ENCODE measurements at regions not wholly inside any gene's neighbourhood (a gene's known extent, or its start where the extent isn't known, plus 50 kb on each side); places are given as distances from the start of the nearest gene placed in this dataset.

DNA sequence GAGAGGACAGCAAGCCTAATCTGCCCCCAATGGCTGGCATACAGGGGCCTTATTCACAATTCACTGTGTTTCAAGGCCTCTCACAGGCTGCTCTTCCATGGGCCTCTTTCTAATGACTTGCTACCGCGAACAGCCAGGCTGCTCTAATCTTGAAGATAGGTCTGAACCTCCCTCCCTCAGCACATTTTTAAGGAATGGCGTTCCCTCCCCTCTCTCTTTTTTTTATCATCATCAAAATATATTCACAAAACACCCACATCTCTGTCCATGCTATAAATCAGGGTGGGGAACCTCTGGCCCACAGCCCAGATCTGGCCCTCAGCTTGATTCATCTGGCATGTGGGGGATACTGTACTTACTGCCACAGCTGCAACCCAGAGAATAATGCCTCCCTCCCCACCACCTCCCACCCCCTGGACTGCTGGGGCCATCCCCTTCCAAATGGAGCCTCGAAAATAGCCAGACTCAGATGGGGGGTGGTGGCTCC is 62.5 kb downstream of the PABIR2 start:
- Histone ChIP-seq H3K4me3 (no peak overlapping the region), H3K36me3 (no peaks in the 10 kb centered on the region), H3K4me1 (no peaks in the 10 kb centered on the region), H3K27ac (no peak overlapping the region), H3K9me3 (no peaks in the 10 kb centered on the region), H3K27me3 (no peaks in the 10 kb centered on the region)
- in situ Hi-C loops (cut with MboI; ENCODE audit: low pct_ligation_motif_present in 1 of 4, low pct_unique_long_range_greater_than_20kb in 1 of 4, low sequenced_read_pairs in 3 of 4) (no loop called here), intact Hi-C loops (cut with DNase I; ENCODE audit: low total_unique reads) (no loop called here)
- 60 to 66% methylated on average over 1 to 4 of the region's 4 CpGs for WGBS, 2 donors (ENCODE audit: low coverage in 1 of 2)
- DNase-seq, result no peak
- TF ChIP-seq EP300 (IDR thresholded peaks at IDR 0.05; ENCODE audit: low read depth) (no peak), POLR2A (IDR thresholded peaks at IDR 0.05) (no peak), POLR2AphosphoS5 (IDR thresholded peaks at IDR 0.05) (no peak)
- TF ChIP-seq, protein P1, sequence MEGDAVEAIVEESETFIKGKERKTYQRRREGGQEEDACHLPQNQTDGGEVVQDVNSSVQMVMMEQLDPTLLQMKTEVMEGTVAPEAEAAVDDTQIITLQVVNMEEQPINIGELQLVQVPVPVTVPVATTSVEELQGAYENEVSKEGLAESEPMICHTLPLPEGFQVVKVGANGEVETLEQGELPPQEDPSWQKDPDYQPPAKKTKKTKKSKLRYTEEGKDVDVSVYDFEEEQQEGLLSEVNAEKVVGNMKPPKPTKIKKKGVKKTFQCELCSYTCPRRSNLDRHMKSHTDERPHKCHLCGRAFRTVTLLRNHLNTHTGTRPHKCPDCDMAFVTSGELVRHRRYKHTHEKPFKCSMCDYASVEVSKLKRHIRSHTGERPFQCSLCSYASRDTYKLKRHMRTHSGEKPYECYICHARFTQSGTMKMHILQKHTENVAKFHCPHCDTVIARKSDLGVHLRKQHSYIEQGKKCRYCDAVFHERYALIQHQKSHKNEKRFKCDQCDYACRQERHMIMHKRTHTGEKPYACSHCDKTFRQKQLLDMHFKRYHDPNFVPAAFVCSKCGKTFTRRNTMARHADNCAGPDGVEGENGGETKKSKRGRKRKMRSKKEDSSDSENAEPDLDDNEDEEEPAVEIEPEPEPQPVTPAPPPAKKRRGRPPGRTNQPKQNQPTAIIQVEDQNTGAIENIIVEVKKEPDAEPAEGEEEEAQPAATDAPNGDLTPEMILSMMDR (IDR thresholded peaks at IDR 0.05), result no peak

DNA sequence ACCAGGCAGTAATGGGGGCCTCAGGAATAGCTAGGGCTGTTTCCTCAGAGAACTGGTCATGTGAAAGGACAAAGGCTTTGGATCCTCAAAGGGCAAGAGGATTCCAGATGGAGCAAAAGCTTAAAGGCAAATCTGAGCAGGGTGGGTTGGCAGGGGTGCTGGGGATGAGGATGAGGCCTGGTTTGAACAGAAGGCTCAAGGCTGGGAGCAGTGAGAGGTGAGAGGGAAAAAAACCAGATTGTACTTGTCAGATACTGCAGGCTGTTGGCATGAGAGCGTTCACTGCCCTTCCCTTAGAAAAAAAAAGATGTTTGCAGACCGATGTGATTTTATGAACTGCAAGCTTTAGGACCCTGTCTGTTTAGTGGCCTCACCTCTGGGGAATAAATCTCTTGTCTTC is 63.4 kb downstream of the PABIR2 start:
- WGBS, 2 donors (ENCODE audit: low coverage in 1 of 2), result 45% methylated on average over 2 of the region's 2 CpGs; no CpG with 5 or more reads in 1 of the 2 donors
- no peak for TF ChIP-seq POLR2AphosphoS5 (IDR thresholded peaks at IDR 0.05)
- no peak for TF ChIP-seq EP300 (IDR thresholded peaks at IDR 0.05; ENCODE audit: low read depth)
- no peak for TF ChIP-seq POLR2A (IDR thresholded peaks at IDR 0.05)
- TF ChIP-seq, protein P1 (IDR thresholded peaks at IDR 0.05), result no peak
- H3K4me3 ChIP-seq, result no peak overlapping the region

DNA sequence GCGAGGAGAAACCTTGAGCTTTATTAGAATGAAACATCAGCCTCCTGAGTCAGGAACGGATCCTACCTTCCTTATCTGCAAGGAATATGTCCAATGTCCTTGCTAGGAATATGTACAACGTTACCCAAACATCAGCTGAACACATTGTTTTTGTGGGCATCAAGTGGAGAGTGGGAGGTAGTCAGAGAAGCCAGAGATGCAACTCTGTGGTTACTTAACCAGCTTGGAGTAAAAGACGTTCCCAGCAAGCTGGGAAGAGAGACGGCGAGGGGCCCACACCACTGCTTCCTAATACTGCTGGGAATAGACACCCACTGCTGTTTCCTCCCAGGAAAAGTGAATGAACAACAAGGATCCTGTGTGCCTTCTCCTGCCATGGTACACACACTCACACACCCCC is 64.3 kb downstream of the PABIR2 start:
- TF ChIP-seq, protein P1 (IDR thresholded peaks at IDR 0.05), result no peak
- TF ChIP-seq POLR2A (IDR thresholded peaks at IDR 0.05) (no peak), POLR2AphosphoS5 (IDR thresholded peaks at IDR 0.05) (no peak), EP300 (IDR thresholded peaks at IDR 0.05; ENCODE audit: low read depth) (no peak)
- H3K9me3 ChIP-seq, result no peaks in the 10 kb centered on the region
- H3K27me3 ChIP-seq, result no peaks in the 10 kb centered on the region
- H3K4me1 ChIP-seq, result no peaks in the 10 kb centered on the region
- no peak overlapping the region for H3K27ac ChIP-seq
- no peak overlapping the region for H3K4me3 ChIP-seq
- H3K36me3 ChIP-seq, result no peaks in the 10 kb centered on the region
- in situ Hi-C loops (cut with MboI; ENCODE audit: low pct_ligation_motif_present in 1 of 4, low pct_unique_long_range_greater_than_20kb in 1 of 4, low sequenced_read_pairs in 3 of 4), result no loop called here
- 75% methylated on average over 6 of the region's 6 CpGs; no CpG with 5 or more reads in 1 of the 2 donors for WGBS, 2 donors (ENCODE audit: low coverage in 1 of 2)
- intact Hi-C loops (cut with DNase I; ENCODE audit: low total_unique reads), result no loop called here
- no peak for DNase-seq

More for the DNA sequence above, 63.4 kb downstream of the PABIR2 start:
- no peaks in the 10 kb centered on the region for H3K4me1 ChIP-seq
- in situ Hi-C loops (cut with MboI; ENCODE audit: low pct_ligation_motif_present in 1 of 4, low pct_unique_long_range_greater_than_20kb in 1 of 4, low sequenced_read_pairs in 3 of 4) (no loop called here), intact Hi-C loops (cut with DNase I; ENCODE audit: low total_unique reads) (no loop called here)
- DNase-seq, result no peak
- no peaks in the 10 kb centered on the region for H3K27me3 ChIP-seq
- H3K27ac ChIP-seq, result no peak overlapping the region
- H3K36me3 ChIP-seq, result no peaks in the 10 kb centered on the region
- H3K9me3 ChIP-seq, result no peaks in the 10 kb centered on the region

DNA sequence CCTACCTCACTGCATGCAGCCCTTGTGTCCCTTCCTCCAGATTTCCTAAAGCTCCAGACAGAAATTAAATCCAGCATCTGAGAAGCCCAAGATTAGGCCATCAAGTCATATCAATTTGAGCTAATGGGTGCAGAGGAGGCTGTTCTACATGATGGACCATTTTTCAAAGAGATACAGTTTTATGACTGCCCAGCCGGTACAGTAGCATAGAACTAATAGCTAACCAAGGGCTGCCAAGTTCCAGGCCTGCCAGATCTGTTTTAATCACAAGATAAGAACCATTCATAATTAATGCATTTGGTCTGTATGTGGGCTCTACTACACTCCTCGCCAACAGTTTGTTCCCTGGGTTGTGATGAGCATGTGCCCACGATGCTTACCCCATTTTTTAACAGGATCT is 64.9 kb downstream of the PABIR2 start:
- intact Hi-C loops (cut with DNase I; ENCODE audit: low total_unique reads) (no loop called here), in situ Hi-C loops (cut with MboI; ENCODE audit: low pct_ligation_motif_present in 1 of 4, low pct_unique_long_range_greater_than_20kb in 1 of 4, low sequenced_read_pairs in 3 of 4) (no loop called here)
- H3K9me3 ChIP-seq, result no peaks in the 10 kb centered on the region
- no peak for TF ChIP-seq POLR2AphosphoS5 (IDR thresholded peaks at IDR 0.05)
- TF ChIP-seq POLR2A (IDR thresholded peaks at IDR 0.05), result no peak
- TF ChIP-seq, protein P1 (IDR thresholded peaks at IDR 0.05), result no peak
- no peak for TF ChIP-seq EP300 (IDR thresholded peaks at IDR 0.05; ENCODE audit: low read depth)
- no peak overlapping the region for H3K27ac ChIP-seq
- no peaks in the 10 kb centered on the region for H3K27me3 ChIP-seq
- H3K4me1 ChIP-seq, result no peaks in the 10 kb centered on the region
- WGBS, 2 donors (ENCODE audit: low coverage in 1 of 2), result 62% methylated on average over 3 of the region's 3 CpGs; no CpG with 5 or more reads in 1 of the 2 donors
- DNase-seq, result no peak
- no peaks in the 10 kb centered on the region for H3K36me3 ChIP-seq
- no peak overlapping the region for H3K4me3 ChIP-seq
